D341Med (cell line): ENCODE measurements at regions not wholly inside any gene's neighbourhood (a gene's known extent, or its start where the extent isn't known, plus 50 kb on each side); places are given as distances from the start of the nearest gene placed in this dataset.

Experiments
- DNase-seq: peaks from one replicate; pipeline ENCODE4 v3.0.0; 2012; ENCODE audit warnings: low spot score

DNA sequence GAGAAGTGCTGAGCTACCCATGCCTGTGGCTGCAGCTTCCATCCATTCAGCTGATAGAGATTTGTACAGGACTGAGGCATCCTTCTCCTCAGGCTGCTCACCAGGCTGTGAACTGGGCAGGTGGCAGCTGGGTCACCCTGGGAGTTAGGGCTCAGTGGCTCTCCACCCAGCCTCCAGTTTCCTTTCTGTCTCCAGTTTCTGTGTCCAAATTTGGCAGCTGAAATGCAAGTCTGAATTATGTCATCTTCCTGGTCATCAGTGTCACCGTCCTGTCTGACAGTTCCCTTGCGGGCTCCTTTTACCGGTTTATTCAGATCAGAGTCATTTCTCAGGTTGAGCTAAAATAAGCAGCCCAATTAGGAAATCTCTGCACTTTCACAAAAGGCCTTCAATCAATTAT is 93.3 kb downstream of the EDN1 start:
- no peak for DNase-seq

GRCh38 chr6:12384357-12384912 is 94.3 kb downstream of the EDN1 start:
- DNase-seq = no peak

DNA sequence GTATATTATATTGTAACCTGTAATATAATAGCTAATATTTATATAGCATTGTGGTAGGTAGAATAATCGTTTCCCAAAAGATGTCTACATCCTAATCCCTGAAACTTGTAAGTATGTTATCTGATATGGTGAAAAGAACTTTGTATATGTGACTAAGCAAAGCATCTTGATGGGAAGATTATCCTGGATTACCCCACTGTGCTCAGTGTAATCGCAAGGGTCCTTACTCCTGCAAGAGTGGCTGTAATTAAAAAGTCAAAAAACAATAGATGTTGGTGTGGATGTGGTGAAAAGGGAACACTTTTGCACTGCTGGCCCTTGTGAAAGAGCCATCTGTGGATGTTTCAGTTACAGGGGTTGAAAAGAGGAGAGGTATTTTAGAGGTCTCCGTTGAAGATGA is 95.2 kb downstream of the EDN1 start:
- DNase-seq = no peak

DNA sequence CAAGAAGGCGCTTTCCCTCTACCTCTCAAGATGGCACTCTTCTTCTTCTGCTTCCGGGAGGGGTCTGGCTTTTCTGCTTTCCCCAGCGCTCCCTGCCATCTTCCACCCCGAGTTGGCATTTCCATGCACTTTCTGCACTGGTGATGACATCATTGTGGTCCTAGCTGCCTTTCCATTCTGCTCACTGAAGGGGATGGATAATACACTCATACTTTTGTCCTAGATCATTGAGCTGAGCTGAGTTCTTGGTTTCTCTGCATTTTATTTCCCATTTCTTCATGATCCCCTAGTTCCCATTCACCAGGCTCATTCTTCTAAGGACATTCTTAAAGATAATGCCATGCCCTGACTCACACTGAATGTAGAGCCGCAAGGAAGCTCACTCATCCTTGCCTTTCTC is 96.7 kb downstream of the EDN1 start:
- DNase-seq = no peak

GRCh38 chr6:12391472-12391871 is 101.3 kb downstream of the EDN1 start:
- DNase-seq = no peak

- no peak for DNase-seq
These were observed 102.3 kb downstream of the EDN1 start for GRCh38 chr6:12392490-12392889.

DNA sequence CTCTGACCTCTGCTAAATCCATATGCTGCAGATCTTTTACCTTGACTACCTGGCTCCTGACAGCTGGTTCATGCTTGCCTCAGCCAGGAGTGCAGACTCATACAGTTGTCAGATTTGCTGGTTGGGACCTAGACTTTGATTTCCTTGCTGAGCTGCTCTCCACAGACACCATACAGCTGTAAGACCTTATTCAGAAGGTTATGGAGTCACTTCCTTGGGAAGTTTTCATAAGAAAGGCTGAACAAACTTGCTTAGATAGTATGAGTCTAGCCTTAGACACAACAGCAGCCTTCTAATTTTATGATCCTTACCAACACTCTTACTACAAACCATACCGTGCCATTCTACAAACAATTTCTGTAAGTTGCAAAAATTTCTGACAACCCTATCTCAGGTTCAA is 102.9 kb downstream of the EDN1 start:
- no peak for DNase-seq

DNA sequence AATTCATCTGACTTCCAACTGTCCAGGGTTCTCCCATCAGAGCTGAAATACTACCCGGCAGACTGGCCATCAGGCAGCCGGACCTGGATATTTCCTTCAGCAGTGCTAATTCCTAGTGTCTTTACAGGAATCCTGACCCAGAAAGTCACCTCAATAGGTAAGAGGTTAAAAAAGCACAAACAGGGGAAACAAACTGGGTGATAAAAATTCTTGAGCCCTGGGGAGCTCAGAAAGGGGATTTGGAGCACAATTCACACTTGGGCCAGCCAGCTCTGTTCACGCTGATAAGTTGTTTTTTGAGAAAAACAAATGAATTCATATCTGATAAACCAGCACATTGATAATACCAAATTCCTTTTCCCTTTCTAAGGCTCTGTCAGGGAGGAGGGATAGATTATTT is 104.0 kb downstream of the EDN1 start:
- DNase-seq = no peak

GRCh38 chr6:12395898-12396297 is 105.7 kb downstream of the EDN1 start:
- no peak for DNase-seq

- no peak for DNase-seq
These were observed 111.0 kb downstream of the EDN1 start for GRCh38 chr6:12401200-12401599.

GRCh38 chr6:12403201-12403826 is 113.2 kb downstream of the EDN1 start:
- DNase-seq = no peak

DNA sequence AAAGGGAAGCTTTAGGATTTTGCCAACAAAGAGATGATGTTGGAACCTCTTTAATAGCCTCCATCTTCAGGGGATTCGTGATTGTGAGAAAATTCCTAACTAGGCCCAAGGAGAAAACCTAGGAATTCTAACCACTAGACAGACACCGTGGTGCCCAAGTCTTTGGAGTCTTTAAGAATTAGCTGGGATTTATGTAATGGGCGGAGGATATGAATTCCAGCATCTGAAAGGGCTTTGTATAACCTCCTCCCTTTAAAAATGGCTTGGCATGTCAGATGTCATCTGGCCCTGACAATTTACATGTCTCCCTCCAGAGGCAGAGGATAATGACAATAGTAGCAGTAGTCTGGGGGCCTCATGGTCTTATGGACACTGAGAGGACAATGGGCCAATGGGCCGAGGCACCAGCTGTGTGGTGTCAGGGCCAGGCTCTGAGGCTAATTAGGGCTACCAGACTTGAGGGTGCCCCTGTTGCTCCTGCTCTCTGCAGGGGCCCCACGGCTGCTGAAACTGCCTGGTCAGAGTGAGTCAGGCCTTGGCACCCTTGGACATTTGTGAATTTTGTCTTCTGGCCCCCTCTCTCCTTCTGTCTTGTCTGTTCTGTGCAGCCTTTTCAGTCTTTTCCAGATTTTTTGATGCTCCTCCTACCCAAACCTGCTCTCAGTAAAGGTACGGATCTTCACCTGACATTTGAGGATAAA is 113.9 kb downstream of the EDN1 start:
- DNase-seq = no peak

GRCh38 chr6:12404651-12405050 is 114.5 kb downstream of the EDN1 start:
- no peak for DNase-seq

DNA sequence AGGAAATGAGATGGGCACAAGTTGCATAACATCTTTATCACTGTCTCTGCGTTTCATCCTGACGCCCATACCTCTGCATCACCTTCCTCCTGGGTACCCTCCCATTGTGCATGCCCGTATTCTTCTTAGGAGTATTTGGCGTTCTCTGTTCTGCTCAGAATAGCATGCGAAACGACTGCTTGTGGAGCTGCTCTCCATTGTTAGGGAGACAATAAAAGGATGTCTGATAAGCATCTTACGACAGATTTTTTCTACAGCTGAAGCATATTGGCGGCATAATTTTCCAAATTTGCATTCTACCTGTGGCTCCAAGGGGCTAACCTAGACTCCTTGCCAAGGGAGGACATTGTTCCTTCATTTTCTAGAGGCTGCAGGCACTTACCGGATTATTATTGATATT is 118.6 kb downstream of the EDN1 start:
- DNase-seq = no peak

DNA sequence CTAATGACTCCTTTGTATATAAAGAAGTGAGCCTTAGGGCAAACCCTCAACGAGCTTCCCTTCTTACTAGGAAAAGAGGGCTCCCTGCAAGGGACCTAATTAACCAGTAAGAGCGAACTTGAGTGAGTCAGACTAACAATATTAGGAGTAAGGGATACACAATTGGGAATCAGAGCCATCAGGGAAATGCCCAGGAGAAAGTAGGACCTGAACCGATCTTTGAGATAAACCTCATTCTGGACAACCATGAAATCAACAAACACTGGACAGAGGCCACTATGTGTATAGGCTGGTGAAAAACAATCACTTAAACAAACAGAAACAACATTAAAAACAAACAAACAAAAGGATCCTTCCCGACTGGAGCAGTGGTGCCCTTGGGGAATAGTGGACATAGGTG is 120.8 kb downstream of the EDN1 start:
- DNase-seq = no peak

DNA sequence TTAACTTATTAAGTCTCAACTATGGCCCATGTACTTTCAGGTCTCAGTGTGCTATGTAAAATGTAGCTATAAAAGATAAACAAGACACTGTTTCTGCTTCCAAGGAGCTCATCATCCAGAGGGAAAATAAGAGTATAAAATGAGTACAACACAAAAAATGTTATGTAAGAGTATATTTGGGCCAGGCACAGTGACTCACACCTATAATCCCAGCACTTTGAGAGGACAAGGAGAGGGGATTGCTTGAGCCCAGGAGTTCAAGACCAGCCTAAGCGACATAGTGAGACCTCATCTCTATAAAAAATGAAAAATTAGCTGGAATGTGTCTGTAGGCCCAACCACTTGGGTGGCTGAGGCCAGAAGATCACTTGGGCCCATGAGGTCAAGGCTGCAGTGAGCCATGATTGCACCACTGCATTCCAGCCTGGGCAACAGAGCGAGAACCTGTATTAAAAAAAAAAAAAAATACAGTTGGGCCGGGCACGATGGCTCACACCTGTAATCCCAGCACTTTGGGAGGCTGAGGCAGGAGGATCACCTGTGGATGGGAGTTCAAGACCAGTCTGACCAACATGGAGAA is 124.0 kb downstream of the EDN1 start:
- DNase-seq = no peak

GRCh38 chr6:12415980-12416598 is 125.9 kb downstream of the EDN1 start:
- DNase-seq = no peak

DNA sequence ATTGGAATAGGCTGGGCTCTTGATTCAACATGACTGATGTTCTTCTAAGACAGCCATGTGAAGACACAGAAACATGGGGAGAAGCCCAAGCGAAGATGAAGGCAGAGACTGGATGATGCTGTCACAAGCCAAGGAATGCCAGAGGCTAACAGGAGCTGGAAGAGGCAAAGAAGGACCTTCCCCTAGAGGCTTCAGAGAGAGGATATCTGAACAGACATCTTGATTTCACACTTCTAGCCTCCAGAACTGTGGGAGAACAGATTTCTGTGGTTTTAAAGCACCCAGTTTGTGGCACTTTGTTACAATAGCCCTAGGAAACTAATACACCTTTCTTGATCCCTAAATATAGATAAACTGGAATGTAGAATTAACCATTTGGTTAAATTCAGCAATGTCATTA is 127.0 kb downstream of the EDN1 start:
- no peak for DNase-seq

- DNase-seq = no peak
These were observed 128.8 kb downstream of the EDN1 start for GRCh38 chr6:12418946-12419345.

GRCh38 chr6:12419631-12420272 is 129.6 kb downstream of the EDN1 start:
- DNase-seq = no peak

DNA sequence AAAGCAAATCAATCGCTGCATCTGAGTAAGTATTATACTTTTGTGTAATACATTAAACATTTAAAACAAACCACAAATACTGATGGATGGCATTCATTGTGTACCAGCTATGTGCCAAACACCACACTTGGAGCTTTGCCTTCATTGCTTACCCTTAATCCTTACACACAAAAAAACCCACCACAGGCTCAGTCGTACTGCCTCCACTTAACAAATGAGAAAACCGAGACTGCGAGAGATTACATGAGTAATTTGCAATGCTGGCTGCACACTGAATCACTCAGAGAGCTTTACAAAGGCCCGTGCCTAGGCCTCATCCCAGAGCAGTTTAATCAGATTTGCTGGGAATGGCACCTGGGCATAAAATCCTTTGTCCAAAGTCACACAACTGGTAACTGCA is 130.5 kb downstream of the EDN1 start:
- DNase-seq = no peak

GRCh38 chr6:12421596-12421995 is 131.4 kb downstream of the EDN1 start:
- DNase-seq = no peak

DNA sequence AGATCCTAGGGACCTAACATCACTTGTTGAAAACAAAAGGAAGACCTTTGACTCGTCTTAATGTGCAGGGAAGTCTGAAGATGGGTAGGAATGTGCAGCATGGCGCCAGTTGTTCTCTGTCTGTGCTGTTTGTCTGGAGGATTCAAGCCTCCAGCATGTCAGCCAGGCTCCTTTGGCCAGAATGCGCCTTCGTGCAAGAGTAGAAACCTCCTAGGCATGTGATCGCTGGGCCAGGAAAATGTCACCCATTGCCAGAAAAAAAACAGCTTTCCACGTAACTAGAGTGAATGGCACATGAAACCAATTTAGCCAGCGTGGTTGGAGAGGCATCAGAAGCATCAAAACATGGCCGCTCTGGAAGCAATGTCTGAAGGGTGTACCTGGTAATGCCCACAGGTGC is 132.7 kb downstream of the EDN1 start:
- no peak for DNase-seq
